ENCODE measurements at regions not wholly inside any gene's neighbourhood (a gene's known extent, or its start where the extent isn't known, plus 50 kb on each side); places are given as distances from the start of the nearest gene placed in this dataset.

- TF ChIP-seq FOXO1 (CRISPR knock-in tag; IDR thresholded peaks at IDR 0.05) (no peak), ZEB1 (IDR thresholded peaks at IDR 0.05; ENCODE audit: insufficient replicate concordance, low read depth) (no peak), ZNF232 (CRISPR knock-in tag; IDR thresholded peaks at IDR 0.05; ENCODE audit: borderline replicate concordance) (no peak), ZNF224 (CRISPR knock-in tag; IDR thresholded peaks at IDR 0.05) (no peak), ZNF558 (CRISPR knock-in tag; IDR thresholded peaks at IDR 0.05; ENCODE audit: borderline replicate concordance) (no peak), ZNF282 (IDR thresholded peaks at IDR 0.05; ENCODE audit: partially characterized antibody) (no peak), ZNF580 (CRISPR knock-in tag; IDR thresholded peaks at IDR 0.05; ENCODE audit: borderline replicate concordance, low read depth) (no peak), TOE1 (CRISPR knock-in tag; IDR thresholded peaks at IDR 0.05) (no peak)
These were observed 70.4 kb upstream of the FGF3 start (continued) for GRCh38 chr11:69889400-69890318.

DNA sequence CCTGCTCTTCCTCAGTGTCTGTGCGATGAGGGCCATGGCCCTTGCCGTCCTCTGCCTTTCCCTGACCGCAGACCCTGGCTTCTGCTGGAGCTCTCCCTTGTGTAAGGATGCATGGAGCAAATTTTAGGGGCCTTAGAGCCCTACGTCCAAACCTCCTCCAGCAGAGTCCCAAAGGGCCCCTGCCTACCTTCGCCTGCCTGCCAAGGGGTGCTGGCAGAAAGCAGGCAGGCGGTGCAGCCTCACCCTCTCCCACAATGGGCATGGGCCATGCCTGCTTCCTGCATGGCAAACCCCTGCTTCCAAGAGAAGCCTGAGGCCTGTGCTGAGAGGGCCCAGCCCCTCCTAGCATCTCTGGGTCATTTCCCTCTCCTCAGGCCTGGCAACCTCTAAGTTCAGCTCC, 71.3 kb upstream of the FGF3 start:
- Histone ChIP-seq H3K4me1 (ENCODE audit: insufficient read depth, low read length) (peaks cover 29% of the 10 kb centered on the region), H3K79me2 (ENCODE audit: insufficient read depth, low read length) (no peaks in the 10 kb centered on the region), H3K27ac (ENCODE audit: extremely low read length, insufficient read depth, low read length) (no peak overlapping the region), H2AFZ (ENCODE audit: low read length) (no peak overlapping the region), H3K9ac (ENCODE audit: insufficient read depth, low read depth, low read length) (no peak overlapping the region), H3K4me2 (ENCODE audit: low read depth, low read length) (no peak overlapping the region), H3K36me3 (replicated peaks in 1 of 2; ENCODE audit: control insufficient read depth in 1 of 2, insufficient read depth in 2 of 2, low read length in 2 of 2) (no peaks in the 10 kb centered on the region), H3K9me3 (ENCODE audit: low read length) (no peaks in the 10 kb centered on the region), H3K4me3 (replicated peaks in 1 of 3; ENCODE audit: insufficient read depth in 1 of 3, low read depth in 2 of 3, low read length in 3 of 3) (no peak overlapping the region), H4K20me1 (ENCODE audit: insufficient read depth, low read length) (no peaks in the 10 kb centered on the region), H3K27me3 (ENCODE audit: control insufficient read depth in 1 of 2, insufficient read depth in 2 of 2, low read length in 2 of 2) (peaks cover 3 to 54% of the 10 kb centered on the region in 2 experiments; a peak in 4 of 5 replicates)
- no peak for FAIRE-seq
- ATAC-seq = no peak
- ChIA-PET CTCF (ENCODE audit: low intra/inter-chr PET ratio, low total read pairs) (no interaction called here), POLR2A (no interaction called here)
- DNase-seq (ENCODE audit: low spot score) = no peak
- TF ChIP-seq ETV5 (CRISPR knock-in tag; IDR thresholded peaks at IDR 0.05; ENCODE audit: borderline replicate concordance) (no peak), HNRNPL (IDR thresholded peaks at IDR 0.05; ENCODE audit: low read depth, low read length) (no peak), AKAP8 (CRISPR knock-in tag; IDR thresholded peaks at IDR 0.05) (no peak), EP300 (IDR thresholded peaks at IDR 0.05; ENCODE audit: low read depth in 2 of 2, low read length in 2 of 2) (no peak), EP300 (CRISPR knock-in tag; IDR thresholded peaks at IDR 0.05; ENCODE audit: borderline replicate concordance) (no peak), POLR2AphosphoS5 (IDR thresholded peaks at IDR 0.05; ENCODE audit: low read depth, low read length) (no peak), CREB3 (CRISPR knock-in tag; IDR thresholded peaks at IDR 0.05) (no peak), ZSCAN12 (CRISPR knock-in tag; IDR thresholded peaks at IDR 0.05) (no peak), NFKB2 (CRISPR knock-in tag; IDR thresholded peaks at IDR 0.05; ENCODE audit: borderline replicate concordance) (no peak)
- TF ChIP-seq, protein P1, sequence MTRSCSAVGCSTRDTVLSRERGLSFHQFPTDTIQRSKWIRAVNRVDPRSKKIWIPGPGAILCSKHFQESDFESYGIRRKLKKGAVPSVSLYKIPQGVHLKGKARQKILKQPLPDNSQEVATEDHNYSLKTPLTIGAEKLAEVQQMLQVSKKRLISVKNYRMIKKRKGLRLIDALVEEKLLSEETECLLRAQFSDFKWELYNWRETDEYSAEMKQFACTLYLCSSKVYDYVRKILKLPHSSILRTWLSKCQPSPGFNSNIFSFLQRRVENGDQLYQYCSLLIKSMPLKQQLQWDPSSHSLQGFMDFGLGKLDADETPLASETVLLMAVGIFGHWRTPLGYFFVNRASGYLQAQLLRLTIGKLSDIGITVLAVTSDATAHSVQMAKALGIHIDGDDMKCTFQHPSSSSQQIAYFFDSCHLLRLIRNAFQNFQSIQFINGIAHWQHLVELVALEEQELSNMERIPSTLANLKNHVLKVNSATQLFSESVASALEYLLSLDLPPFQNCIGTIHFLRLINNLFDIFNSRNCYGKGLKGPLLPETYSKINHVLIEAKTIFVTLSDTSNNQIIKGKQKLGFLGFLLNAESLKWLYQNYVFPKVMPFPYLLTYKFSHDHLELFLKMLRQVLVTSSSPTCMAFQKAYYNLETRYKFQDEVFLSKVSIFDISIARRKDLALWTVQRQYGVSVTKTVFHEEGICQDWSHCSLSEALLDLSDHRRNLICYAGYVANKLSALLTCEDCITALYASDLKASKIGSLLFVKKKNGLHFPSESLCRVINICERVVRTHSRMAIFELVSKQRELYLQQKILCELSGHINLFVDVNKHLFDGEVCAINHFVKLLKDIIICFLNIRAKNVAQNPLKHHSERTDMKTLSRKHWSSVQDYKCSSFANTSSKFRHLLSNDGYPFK (CRISPR knock-in tag; IDR thresholded peaks at IDR 0.05; ENCODE audit: borderline replicate concordance) = no peak
- BruUV-seq (replicated peaks) = no TSS peak
- WGBS (ENCODE audit: low lambda C conversion rate) = 53% methylated on average over 5 of the region's 6 CpGs
- in situ Hi-C loops (cut with HindIII; ENCODE audit: extremely low pct_ligation_motif_present, low pct_unique_long_range_greater_than_20kb) = no loop called here
- intact Hi-C loops (cut with micrococcal nuclease; ENCODE audit: unreplicated experiment) = no loop called here

Measured in HepG2 (cell line).